ENCODE measurements at regions not wholly inside any gene's neighbourhood (a gene's known extent, or its start where the extent isn't known, plus 50 kb on each side); places are given as distances from the start of the nearest gene placed in this dataset.

- Histone ChIP-seq H3K23ac (ENCODE audit: low read depth, low read length) (no peak overlapping the region), H3K27ac (ENCODE audit: insufficient read depth, low read length) (no peak overlapping the region), H3K56ac (ENCODE audit: extremely low read depth, insufficient read depth, low read length) (no peak overlapping the region), H2BK5ac (ENCODE audit: low read depth, low read length, poor library complexity, severe bottlenecking) (no peak overlapping the region), H2AK9ac (replicated peaks; ENCODE audit: low read depth, low read length, poor library complexity) (no peak overlapping the region), H4K91ac (ENCODE audit: insufficient read depth, low read depth, low read length) (no peak overlapping the region), H3K4me1 (ENCODE audit: control insufficient read depth, insufficient read depth, low read length) (no peaks in the 10 kb centered on the region), H3K79me1 (ENCODE audit: low read depth in 1 of 2, low read length in 2 of 2) (no peaks in the 10 kb centered on the region), H2BK120ac (ENCODE audit: low read depth, low read length) (no peak overlapping the region), H2AK5ac (ENCODE audit: low read depth, low read length) (no peak overlapping the region), H3K36me3 (ENCODE audit: control insufficient read depth, insufficient read depth, low read length) (no peaks in the 10 kb centered on the region), H4K5ac (ENCODE audit: low read depth, low read length) (no peak overlapping the region), H2BK15ac (ENCODE audit: low read depth, low read length) (no peak overlapping the region), H3K9ac (ENCODE audit: low read depth, low read length) (no peak overlapping the region), H3K27me3 (ENCODE audit: control insufficient read depth, insufficient read depth, low read length) (no peaks in the 10 kb centered on the region; the same call in 1 of the 2 replicates), H3K4me2 (ENCODE audit: low read depth, low read length) (no peak overlapping the region), H3K14ac (replicated peaks; ENCODE audit: low read depth, low read length) (no peak overlapping the region), H3K9me1 (ENCODE audit: insufficient read depth, low read length) (no peaks in the 10 kb centered on the region), H2BK20ac (ENCODE audit: low read depth, low read length) (no peak overlapping the region), H2AFZ (replicated peaks; ENCODE audit: low read length, poor library complexity) (no peak overlapping the region), H4K8ac (ENCODE audit: low read depth in 2 of 2, low read length in 2 of 2) (no peak overlapping the region), H4K20me1 (ENCODE audit: insufficient read depth, low read length) (no peaks in the 10 kb centered on the region), H3K4me3 (ENCODE audit: insufficient read depth, low read depth, low read length) (no peak overlapping the region), H3K4ac (ENCODE audit: low read depth, low read length) (no peak overlapping the region), H3K9me3 (ENCODE audit: control insufficient read depth, insufficient read depth, low read length) (no peaks in the 10 kb centered on the region), H3K18ac (ENCODE audit: low read depth, low read length) (no peak overlapping the region)
- intact Hi-C loops (cut with micrococcal nuclease), result no loop called here
- TF ChIP-seq SMC3 (IDR thresholded peaks at IDR 0.05; ENCODE audit: low read depth, low read length), result no peak
- TF ChIP-seq BHLHE40 (IDR thresholded peaks at IDR 0.05; ENCODE audit: low read depth, low read length), result no peak
- no peak for TF ChIP-seq MAFK (IDR thresholded peaks at IDR 0.05; ENCODE audit: low read depth, low read length)
- no peak for TF ChIP-seq RCOR1 (IDR thresholded peaks at IDR 0.05; ENCODE audit: insufficient replicate concordance, low read length)
- TF ChIP-seq CHD1 (IDR thresholded peaks at IDR 0.05; ENCODE audit: low read depth, low read length), result no peak
- no peak for TF ChIP-seq CEBPB (IDR thresholded peaks at IDR 0.05; ENCODE audit: low read depth, low read length)
- no peak for TF ChIP-seq ELK1 (IDR thresholded peaks at IDR 0.05; ENCODE audit: borderline replicate concordance, low read depth, low read length)
- no peak for TF ChIP-seq RAD21 (IDR thresholded peaks at IDR 0.05; ENCODE audit: low read length)
- TF ChIP-seq POLR2A (IDR thresholded peaks at IDR 0.05; ENCODE audit: low read depth, low read length), result no peak
- TF ChIP-seq MXI1 (IDR thresholded peaks at IDR 0.05; ENCODE audit: borderline replicate concordance, low read depth, low read length), result no peak
- TF ChIP-seq FOS (IDR thresholded peaks at IDR 0.05; ENCODE audit: low read depth, low read length), result no peak
- no peak for TF ChIP-seq USF2 (IDR thresholded peaks at IDR 0.05; ENCODE audit: low read depth, low read length)
- no peak for TF ChIP-seq CTCF (conservative IDR thresholded peaks at IDR 0.05; ENCODE audit: low read depth, low read length)
- CTCF ChIA-PET, result no interaction called here
- no TSS peak for BruUV-seq (replicated peaks)
- dilution Hi-C loops (cut with HindIII; ENCODE audit: low sequenced_read_pairs, unreplicated experiment), result no loop called here
- in situ Hi-C loops (cut with MboI; ENCODE audit: low sequenced_read_pairs), result no loop called here
- WGBS, 2 experiments (ENCODE audit: extremely low coverage in 2 of 2, insufficient read length in 1 of 2), result 30% methylated on average over 2 of the region's 11 CpGs; no CpG with 5 or more reads in 1 of the 2 experiments
- POLR2A ChIA-PET (ENCODE audit: unreplicated experiment), result no interaction called here
- ATAC-seq (ENCODE audit: low read depth) (no peak), DNase-seq (no peak)
Observed at GRCh38 chr20:58054780-58055373, 173.6 kb downstream of the ANKRD60 start.

Data from IMR-90 (cell line).